ENCODE measurements at regions not wholly inside any gene's neighbourhood (a gene's known extent, or its start where the extent isn't known, plus 50 kb on each side); places are given as distances from the start of the nearest gene placed in this dataset.

DNA sequence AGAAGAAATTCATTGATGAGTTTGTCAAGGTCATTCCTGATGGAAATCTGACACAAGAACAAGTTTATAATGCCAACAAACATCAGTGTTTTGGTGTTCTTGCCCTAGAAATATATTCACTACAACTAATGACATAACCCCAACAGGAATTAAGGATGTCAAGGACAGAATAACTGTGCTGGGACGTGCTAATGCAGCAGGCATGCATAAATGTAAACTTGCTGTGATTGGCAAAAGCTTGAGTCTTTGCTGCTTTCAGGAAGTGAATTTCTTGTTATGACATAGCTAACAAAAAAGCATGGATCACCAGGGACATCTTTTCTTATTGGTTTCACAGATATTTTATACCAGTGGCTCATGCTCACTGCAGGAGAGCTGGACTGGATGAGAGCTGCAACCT, 144.6 kb downstream of the KCTD12 start:
- DNase-seq: no peak

DNA sequence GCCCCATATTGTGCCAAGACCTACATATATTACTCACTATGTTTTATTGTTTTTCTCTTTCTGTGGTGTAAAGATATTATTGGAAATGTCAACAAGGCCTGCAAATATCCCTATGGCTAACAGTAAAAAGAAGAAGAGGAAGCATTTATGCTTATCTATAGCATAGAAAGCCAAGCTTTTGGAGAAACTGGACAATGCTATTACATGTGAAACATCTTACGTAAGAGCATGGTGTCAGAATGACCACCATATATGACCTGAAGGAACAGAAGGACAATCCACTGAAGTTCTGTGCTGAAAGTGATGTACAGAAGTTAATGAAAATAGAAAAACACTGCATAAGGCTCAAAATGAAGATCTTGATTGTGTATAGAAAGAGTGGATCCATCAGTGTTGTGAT, 145.2 kb downstream of the KCTD12 start:
- no peak for DNase-seq

DNA sequence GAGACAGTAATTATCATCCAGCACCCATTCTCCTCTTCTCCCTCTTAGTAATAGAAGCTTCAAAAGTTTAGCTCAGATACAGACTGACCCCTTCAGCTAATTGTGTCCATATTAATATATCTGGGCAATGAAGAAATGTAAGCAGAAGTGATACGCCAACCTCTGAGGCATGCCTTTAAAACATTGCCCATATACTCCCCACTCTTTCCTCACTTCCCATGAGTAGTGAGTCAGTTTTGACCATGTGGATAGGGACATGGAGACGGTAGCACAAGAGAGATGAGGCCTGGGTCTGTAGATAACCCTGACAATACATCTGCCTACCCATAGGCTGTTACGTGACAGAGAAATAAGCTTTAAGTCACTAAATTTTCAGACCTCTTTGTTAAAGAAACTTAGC, 147.6 kb downstream of the KCTD12 start:
- no peak for DNase-seq

DNA sequence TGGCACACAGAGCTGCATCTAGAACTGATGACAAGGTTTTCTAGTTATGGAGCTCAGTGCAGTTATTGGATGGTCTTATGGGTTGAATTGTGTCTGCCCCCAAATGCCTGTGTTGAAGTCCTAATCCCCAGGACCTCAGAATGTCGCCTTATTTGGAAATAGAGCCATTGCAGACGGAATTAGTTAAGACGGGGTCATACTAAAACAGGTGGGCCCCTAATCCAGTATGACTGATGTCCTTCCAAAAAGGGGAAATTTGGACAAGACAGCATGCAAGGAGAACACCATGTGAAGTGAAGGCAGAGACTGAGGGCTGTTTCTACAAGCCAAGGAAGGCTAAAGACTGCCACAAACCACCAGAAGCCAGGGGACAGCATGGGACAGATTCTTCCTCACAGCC, 148.7 kb downstream of the KCTD12 start:
- no peak for DNase-seq

DNA sequence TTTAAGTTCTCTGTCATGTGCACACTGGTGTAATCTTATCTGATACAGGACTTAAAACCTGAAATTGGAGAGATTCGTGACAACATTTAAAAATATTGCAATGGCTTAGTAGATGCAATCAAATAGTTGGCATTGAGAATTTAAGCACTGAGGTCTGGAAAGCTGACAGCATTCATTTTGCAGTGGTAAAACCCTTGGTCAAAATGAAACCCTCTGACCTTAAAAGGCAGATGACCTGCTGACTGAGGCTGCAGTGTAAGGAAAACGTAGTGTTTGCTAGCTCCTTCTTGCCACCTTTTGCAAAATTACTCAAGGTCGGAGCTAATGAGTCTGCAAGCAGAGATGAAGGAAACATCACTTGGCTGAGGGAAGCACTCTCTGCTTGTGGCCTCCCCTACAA, 150.6 kb downstream of the KCTD12 start:
- DNase-seq: no peak

DNA sequence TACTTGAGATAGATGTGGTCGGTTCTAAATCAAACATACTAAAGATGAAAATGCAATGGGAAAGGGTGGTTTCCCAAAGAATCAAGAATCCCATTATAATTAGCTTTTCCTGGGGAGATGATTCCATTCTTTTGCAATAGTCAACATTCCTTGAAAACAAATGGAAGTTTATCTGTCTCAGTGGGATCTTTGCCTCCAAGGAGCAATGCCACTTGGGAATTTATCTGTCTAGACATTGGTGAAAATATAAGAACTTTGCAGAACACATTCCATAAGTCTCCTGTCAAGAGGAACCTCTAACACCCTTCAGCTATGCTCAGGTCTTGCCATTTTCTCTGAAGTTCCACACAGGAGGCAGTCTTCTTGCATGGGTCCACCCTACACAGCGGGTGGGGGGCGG, 152.5 kb downstream of the KCTD12 start:
- DNase-seq: no peak

DNA sequence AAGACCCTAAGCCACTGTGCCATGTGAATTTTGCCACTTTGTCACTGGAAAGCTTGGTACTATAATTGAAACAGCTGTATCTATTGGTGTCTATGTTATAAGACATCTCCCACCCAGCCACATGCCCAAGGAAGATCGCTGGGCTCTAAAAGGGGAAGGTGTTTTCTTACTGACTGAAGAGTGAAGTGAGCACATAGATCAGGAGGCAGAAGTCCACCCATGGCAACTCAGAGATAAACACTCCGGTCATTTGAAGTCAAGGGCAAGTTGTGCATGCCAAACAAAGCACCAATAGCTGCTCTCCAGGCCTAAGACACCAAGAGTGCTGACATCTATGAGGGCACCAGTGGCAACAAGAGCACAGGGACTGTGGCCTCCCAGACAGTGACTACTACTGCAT, 153.8 kb downstream of the KCTD12 start:
- DNase-seq: no peak

DNA sequence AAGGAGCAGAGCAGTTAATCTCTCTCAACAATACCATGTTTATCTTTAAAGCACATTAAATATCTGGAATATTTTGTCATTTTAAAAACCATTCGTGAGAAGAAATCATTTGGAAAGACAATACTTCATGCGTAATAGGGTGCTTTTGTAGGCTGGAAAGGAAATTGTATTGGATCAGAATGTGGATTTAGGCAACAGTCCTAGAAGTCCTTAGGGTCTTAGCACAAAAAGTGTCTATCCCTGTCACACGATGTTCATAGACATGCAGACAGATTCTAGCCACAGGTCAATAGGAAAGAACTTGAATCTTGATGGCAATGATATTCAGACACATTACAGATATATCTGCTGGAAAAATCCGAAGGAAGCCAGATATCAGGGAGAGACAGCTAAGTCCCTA, 156.0 kb downstream of the KCTD12 start:
- DNase-seq: no peak

DNA sequence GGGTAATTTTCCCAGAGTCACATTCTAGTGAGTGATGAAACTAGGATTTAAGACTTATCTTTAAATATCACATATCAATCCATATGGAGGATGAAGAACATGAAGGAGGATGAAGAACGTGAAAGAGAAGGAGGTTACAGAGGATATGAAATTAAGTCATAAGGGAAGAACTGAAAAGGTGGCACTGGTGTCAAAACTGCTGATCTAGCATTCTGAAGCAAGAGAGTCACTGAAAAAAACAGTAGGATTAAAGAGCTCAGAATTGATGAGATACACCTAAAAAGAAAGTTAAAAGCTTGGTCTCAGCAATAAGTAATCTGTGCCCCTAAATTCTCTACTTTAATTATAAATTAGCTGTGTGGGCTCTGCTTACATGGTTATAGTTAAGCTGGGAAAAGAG, 156.5 kb downstream of the KCTD12 start:
- no peak for DNase-seq

DNA sequence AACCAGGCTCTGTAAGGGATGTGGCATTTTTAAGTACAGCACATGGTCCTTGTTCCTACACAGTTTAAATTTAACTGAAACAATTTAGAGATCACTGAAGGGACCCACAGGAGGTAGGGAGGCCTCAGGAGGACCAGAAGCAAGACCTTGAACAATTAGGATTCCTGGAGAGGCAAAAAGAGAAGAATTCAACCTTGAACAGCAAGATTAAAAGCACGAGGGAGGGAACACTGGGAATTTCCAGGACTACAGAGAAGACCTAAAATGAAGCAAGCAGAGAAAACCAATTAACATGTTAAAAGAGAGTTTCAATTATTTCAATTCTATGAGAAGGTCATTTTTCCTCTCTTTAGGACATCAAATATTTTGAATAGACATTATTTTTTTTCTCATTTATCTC, 160.3 kb downstream of the KCTD12 start:
- DNase-seq: no peak

DNA sequence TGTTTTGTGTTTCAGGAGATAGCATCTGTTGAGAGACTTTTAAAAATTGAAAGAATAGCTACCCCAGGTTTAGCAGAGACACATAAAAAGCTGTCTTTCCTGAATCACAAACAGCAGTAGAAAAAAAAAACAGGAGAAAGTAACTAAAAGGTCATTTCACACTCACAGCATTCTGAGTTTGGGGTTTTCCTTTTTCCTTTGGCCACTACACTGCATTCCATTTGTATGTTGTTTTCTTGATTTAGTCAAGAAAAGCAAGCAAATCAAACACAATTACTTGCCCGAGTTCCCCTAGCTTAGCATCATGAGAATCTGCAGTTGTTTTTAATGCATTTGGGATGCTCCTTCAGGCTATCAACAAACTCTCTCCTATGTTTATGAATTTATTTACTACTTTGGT, 161.0 kb downstream of the KCTD12 start:
- DNase-seq: no peak

DNA sequence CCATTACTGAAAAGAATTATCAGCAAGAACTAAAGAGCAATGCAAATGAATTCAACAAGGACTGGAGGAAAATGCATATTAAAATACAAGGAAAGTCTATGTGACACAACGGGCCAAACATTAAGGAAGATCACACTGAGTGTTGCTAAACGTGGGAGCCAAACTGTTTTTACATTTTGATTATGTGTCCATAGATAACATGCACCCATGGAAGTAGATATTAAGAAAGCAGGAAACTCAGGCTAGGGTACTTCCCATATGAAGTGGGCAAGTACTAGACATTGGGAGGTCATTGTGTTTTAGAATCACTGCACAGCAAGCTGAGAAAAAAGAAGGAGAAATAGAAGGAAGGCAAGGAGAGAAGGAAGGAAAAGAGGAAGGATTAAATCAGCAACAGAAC, 161.8 kb downstream of the KCTD12 start:
- DNase-seq: no peak

DNA sequence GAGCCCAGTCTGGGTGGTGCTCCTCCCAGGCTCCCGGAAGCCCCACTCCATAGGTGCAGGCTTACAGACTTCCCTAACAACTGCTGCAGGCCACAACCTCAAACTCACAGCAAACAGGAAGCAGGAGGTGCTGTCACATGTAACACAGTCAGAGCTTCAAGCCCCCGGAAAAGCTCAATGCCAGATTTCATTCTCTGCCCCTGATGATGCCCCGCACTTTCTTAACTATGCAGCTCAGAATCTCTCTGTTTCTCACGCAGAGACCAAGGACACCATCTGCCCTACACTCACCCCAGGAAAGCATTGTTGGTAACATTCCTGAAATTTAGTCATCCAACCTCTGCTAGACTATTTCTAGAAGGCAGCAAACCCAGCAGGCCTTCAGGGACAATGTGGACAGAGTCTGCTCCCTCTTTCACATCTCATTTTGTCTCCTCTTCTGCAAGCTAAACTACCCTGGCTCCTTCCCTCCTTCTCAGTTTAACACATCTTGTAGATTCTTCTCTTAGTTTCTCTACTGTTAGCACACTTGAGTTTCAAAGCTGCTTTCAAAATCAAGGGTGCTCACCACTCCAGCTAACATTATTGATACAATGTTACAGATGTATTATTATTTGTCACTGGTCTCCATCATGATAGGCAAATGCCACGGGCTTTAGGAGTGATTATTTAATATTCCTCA, 162.5 kb downstream of the KCTD12 start:
- DNase-seq: no peak

DNA sequence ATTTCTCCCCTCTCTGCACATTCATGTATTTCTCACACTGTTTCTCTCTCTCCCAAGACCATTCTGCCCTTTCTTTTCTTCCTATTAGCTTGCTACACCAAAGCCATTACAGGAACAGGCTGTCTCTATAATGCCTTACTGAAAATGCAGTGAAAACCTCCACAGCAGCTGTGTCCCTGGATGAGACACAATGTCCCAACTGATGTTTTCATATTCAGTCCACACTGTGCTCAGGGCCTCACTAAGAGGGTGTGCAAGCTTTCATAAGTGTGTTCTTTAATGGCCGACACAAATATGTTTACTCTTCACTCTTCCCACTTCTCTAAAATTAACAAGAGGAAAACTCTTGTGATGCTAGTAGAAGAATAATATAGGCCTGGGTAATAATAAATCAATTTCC, 163.4 kb downstream of the KCTD12 start:
- no peak for DNase-seq

DNA sequence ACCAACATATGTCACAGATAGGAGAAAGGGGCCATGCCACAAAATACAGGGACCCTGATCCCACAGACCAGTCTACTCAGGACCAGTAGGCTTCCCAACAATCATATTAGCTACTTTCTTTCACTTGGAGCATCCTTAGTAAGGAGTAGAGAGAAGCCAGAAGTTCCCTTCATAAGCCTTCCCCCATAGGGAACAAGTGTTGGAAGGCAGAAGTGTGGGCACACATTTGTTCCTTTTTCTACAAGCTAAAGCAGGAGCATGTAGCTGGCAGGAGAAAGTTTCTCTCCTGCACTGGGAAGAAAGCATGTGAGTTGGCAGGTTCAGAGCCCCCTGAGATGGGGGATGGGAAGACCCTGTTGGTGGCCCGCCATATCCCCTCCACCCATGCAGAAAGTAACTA, 165.4 kb downstream of the KCTD12 start:
- DNase-seq: no peak

DNA sequence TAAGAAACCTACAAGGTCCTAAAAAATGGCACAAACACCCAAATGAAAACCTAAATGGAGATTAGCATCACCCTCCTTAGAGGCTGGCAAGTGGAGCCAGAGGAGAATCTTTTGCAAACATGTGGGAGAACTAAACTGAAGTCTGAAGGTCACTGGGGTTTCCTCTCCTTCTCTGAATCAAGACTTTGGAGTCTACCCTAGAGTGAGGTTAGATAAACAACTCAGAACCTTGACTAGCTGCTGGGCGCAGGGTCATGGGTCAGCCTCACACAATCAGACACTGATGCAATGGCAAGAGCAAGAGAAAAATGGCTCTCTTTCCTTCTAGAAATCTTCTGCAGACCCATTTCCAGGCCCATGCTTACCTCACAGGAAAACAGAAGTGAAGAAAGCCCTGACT, 165.8 kb downstream of the KCTD12 start:
- DNase-seq: no peak

DNA sequence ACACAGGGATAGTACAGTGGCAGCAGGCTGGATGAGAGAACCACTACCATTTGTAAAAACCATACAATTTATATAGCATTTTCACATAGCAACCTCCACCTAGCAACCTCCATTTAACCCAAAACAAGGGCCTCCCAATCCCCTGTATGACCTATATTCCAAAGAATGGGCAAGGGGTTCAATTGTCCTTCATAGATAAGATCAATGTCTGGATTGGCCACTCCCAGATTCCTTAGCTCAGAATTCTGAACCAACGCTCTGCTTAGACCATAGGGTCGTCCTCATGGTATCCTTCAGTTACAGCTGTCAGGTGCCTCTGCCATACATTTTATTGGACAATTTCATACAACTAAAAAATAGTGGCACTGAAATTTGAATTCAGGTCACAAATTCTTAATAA, 166.2 kb downstream of the KCTD12 start:
- DNase-seq: no peak

DNA sequence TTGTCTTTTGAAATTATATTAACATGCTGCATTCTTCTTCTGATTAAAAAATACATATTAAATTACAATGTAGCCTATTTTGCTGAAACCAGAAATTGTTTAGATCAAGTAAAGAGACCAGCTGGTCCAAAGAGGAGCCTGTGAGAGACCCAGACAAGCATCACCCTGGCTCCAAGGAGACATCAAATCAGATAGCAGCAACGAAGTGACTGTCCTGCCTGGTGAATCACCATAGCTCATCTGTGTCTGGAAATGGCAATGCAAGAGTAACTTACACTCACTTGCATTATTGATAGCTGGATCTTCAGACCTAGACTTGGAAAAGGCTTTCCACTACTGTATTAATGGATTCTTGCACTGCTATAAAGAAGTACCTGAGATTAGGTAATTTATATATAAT, 169.1 kb downstream of the KCTD12 start:
- DNase-seq: no peak

DNA sequence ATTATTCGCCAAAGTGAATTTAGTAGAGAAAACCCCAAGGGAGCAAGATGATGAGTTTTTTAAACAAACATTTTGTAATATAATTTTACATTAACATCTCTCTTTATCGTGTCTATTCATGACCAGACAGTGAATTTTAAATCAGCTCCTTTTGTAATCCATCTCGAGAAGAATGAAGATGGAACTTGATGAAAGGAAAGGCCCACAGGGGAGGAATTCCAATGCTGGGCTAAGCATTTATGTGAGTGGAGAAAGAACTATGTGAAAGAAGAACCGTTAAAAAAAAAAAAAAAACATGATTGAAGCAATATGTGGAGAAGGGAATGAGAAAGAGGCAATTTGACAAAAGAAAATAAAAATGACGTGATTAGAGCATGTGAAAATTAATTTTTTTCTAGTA, 170.6 kb downstream of the KCTD12 start:
- DNase-seq: no peak

DNA sequence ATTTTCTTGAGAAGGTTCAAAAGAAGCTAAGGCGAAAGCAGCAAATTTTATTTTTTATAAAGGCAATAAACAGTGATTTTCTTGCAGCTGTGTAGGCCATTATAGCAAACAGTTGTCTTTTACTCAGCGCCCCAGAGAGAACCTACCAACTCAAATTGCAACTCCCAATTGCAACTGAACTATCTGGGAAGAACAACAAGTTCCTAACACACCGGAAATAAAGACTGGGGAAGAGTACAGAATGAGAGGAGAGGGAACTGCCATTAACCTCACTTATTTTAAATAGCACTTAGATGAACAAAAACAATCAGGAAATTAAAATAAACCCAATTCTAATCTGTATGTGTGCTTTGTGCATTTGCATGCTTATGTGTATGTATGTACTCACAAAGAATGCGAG, 171.1 kb downstream of the KCTD12 start:
- DNase-seq: no peak

DNA sequence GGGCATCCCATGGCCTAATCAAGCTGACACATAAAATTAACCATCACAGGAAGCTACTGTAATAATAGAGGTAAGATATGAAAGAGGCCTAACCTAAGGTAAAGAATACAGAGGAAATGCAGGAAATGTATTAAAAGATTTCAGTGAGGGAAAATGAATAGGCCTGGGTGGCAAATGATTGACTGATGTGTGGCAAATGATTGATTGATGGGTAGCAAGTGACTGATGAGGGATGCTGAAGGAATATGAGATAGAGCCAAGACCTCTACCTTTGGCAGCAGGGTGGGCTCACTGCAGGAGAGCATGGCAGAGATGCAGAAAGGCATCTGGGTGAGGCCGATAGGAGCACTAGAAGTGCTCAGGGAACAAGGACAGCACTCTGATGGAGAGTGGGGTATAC, 172.9 kb downstream of the KCTD12 start:
- DNase-seq: no peak

DNA sequence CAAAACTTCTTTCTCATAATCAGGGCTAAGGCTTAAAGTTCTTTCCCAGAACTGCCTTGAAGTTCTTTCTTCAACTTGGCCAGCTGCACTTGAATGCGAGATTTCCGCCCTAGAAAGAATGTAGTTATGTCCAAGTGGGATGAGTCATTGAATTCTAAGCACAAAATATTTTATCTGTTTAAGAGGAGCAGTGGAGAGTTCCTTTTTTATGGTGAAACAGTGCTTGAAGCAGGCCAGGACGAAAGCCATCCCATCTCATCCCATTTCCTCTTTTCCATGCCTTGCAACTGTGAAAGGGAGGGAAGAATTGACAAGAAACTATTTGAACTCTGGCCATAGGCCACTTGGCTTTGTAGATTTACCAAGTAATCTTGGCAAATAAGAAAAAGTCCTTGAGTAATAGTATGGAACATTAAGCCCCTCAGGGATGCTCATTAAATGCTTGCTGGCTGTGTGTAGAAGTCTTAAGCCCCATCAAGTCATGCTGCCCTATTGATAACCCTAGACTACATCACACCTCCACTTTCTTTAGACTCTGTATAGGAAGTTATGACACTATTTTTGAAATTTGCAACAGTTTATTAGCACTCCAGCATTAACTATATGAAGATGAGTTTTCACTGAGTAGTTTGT, 174.5 kb downstream of the KCTD12 start:
- no peak for DNase-seq

DNA sequence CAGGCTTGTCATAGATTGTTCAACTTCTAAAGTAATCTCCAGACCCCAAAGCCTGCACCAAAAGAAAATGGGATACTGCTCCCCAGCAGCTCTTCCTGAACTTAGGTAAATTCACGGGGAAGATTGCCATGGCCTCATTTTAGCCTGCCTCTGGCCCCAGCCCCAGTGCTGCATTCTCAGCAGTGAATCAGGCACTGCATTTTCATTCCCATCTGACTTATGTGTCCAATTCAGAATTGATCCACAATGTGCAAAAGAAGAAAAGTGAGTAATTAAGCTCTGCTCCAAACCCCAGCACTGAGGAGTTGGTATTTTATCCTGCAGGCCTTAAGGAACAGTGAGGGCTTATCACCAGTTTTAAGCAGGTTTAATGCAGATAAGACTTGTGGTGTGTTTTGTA, 176.4 kb downstream of the KCTD12 start:
- DNase-seq: no peak

DNA sequence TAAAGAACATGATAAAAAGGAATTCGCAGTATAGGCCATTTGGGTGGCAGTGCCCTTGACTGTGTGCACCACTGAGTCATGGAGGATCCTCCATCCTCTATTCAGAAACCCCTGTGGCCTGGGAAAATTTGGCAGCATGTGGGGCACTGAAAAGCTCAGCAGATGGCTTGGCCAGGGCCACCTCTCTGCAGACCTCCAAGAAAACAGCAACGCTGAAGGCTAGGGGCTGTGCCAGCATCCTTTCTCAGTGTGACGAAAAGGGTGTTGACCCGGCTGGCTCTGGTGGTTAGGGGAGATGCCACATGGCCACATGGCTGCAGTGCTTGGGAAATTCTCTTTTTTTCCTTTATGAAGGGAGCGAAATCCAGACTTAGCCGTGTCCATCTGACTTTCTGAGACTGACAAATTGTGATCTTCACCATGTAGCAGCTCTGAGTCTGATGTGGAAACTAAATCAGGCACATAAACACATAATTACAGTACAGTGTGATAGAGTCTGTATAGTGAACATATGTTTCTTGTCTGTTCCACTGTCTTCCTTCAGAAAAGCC, 178.0 kb downstream of the KCTD12 start:
- DNase-seq: no peak

DNA sequence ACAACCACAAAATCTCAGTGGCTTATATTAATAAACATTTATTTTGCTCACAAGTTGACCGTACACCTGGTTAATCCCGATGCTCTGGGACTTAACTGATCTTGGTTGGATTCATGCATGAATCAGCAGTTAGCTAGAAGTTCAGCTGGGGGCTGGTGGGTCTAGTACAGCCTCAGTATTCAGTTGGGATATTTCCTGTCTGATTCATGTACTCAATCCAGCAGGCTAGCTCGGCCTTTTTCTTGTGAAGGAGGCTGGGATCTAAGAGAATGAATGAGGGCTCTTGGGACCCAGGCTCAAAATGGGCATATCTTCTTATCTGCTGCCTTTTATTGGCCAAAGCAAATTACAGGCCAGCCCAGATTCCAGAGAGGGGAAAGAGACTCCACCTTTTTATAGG, 178.8 kb downstream of the KCTD12 start:
- DNase-seq: no peak
